ENCODE measurements at regions not wholly inside any gene's neighbourhood (a gene's known extent, or its start where the extent isn't known, plus 50 kb on each side); places are given as distances from the start of the nearest gene placed in this dataset.

DNA sequence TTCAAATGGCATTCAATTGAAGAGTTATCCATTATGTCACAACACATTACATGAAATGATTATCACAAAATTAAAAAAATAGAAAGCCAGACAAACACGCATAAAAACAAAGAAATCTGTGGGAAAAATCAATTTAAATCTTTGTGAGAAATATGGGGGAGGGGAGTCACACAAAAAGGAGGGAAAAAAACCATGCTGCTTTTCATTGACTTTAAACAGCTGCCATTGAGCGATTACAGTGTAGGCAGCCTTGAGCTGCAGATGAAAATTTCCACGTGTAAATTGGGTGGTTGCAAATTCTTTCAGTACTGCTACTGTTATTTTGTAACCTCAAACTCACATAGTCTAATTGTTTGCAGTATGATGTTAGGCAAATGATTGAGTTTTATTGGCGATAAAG, 889.9 kb upstream of the PHF14 start:
- no peak for DNase-seq (ENCODE audit: extremely low read depth, low read depth)
- TF ChIP-seq, protein P1, sequence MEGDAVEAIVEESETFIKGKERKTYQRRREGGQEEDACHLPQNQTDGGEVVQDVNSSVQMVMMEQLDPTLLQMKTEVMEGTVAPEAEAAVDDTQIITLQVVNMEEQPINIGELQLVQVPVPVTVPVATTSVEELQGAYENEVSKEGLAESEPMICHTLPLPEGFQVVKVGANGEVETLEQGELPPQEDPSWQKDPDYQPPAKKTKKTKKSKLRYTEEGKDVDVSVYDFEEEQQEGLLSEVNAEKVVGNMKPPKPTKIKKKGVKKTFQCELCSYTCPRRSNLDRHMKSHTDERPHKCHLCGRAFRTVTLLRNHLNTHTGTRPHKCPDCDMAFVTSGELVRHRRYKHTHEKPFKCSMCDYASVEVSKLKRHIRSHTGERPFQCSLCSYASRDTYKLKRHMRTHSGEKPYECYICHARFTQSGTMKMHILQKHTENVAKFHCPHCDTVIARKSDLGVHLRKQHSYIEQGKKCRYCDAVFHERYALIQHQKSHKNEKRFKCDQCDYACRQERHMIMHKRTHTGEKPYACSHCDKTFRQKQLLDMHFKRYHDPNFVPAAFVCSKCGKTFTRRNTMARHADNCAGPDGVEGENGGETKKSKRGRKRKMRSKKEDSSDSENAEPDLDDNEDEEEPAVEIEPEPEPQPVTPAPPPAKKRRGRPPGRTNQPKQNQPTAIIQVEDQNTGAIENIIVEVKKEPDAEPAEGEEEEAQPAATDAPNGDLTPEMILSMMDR (IDR thresholded peaks at IDR 0.05; ENCODE audit: low read depth, low read length), result no peak

GRCh38 chr7:10085231-10085630, 888.4 kb upstream of the PHF14 start:
- TF ChIP-seq, protein P1 (IDR thresholded peaks at IDR 0.05; ENCODE audit: low read depth, low read length), result no peak
- no peak for DNase-seq (ENCODE audit: extremely low read depth, low read depth)

DNA sequence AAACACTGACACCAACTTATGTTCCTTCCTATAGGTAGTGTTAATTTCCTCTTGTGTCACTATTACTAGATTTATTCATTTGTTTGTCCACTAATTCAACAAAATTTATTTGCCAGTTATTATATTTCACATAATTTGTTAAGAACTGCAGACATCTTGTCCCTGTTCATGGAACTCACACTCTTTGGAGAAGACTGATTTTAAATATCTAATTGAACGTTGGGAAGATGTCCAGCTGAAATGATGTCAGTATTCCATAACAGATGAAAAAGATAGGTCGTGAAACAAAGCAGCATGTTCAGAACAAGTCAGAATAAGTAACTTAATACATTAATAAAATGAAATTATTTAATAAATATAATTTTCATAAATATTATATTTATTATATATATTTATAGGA, 873.1 kb upstream of the PHF14 start:
- DNase-seq (ENCODE audit: extremely low read depth, low read depth), result no peak
- TF ChIP-seq, protein P1 (IDR thresholded peaks at IDR 0.05; ENCODE audit: low read depth, low read length), result no peak

DNA sequence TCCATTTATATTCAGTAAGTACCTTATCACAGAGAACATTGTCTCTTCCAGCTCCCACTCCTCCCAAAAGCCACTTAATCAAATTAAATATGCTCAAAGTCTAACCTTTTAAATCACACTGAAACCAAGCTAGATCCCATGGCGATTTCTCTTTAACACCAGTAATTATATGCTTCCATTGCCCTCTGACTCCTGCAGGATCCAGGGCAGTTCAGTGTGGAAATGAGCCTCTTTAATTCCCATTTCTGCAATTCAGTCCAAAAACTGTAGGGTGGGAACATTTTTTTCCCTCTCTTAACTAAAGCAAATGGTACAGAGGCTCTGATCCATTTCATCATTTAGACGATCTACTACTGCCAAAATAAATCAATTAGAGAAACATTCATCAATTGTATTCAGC, 872.3 kb upstream of the PHF14 start:
- DNase-seq (ENCODE audit: extremely low read depth, low read depth), result no peak
- TF ChIP-seq, protein P1 (IDR thresholded peaks at IDR 0.05; ENCODE audit: low read depth, low read length), result no peak

- TF ChIP-seq, protein P1 (IDR thresholded peaks at IDR 0.05; ENCODE audit: low read depth, low read length), result no peak
These were observed 869.4 kb upstream of the PHF14 start for GRCh38 chr7:10104292-10104691.

DNA sequence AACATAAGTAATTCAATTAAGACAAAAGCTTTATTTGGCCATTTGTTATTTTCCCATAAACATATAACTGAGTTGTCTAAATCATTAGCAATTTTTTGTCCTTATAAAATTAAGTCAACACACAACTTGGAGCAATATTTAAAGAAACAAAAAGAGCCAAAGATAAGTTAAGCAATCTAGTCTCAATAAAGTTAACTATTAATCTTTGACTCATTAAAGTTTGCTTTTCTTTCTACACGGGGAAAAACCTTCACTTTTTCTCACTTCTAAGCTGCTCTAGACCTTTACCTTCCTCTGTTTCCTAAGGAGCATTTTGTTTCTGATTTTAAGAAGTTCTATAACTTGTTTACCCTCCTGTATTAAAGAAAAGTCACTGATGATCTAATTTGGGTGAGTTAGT, 867.1 kb upstream of the PHF14 start:
- no peak for DNase-seq (ENCODE audit: extremely low read depth, low read depth)
- TF ChIP-seq, protein P1 (IDR thresholded peaks at IDR 0.05; ENCODE audit: low read depth, low read length), result no peak

More at GRCh38 chr7:10104292-10104691, 869.4 kb upstream of the PHF14 start:
- no peak for DNase-seq (ENCODE audit: extremely low read depth, low read depth)

DNA sequence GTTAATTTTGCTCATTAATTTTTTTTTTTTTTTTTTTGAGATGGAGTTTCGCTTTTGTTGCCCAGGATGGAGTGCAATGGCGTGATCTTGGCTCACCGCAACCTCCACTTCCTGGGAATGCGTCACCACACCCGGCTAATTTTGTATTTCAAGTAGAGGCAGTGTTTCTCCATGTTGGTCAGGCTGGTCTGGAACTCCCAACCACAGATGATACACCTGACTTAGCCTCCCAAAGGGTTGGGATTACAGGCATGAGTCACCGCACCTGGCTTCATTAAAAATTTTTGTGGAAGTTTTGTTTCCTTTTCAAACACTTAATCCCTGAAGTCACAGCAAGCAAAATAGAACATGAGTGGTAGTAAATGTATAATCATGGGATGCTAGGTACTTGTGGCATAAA, 857.2 kb upstream of the PHF14 start:
- no peak for DNase-seq (ENCODE audit: extremely low read depth, low read depth)
- TF ChIP-seq, protein P1 (IDR thresholded peaks at IDR 0.05; ENCODE audit: low read depth, low read length), result no peak
